ENCODE measurements at regions not wholly inside any gene's neighbourhood (a gene's known extent, or its start where the extent isn't known, plus 50 kb on each side); places are given as distances from the start of the nearest gene placed in this dataset.

DNA sequence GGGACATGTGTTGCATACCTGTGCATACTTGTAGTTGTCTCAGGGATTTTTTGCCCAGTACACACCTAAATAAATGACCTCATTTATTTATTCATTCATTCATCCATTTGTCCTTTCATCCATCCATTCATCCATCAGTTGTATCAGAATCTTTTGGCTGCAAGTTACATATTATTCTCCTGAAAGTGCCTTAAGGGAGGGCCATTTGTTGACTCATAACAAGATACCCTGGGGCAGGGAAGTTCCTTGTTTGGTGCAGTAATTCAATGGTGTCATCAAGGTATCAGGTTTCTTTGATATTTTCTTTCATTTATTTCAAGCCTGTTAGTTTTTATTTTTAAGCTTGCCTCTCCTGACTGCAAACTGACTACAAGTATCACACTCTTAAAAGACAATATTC, 597.9 kb upstream of the TLE4 start:
- TF ChIP-seq, protein P1, sequence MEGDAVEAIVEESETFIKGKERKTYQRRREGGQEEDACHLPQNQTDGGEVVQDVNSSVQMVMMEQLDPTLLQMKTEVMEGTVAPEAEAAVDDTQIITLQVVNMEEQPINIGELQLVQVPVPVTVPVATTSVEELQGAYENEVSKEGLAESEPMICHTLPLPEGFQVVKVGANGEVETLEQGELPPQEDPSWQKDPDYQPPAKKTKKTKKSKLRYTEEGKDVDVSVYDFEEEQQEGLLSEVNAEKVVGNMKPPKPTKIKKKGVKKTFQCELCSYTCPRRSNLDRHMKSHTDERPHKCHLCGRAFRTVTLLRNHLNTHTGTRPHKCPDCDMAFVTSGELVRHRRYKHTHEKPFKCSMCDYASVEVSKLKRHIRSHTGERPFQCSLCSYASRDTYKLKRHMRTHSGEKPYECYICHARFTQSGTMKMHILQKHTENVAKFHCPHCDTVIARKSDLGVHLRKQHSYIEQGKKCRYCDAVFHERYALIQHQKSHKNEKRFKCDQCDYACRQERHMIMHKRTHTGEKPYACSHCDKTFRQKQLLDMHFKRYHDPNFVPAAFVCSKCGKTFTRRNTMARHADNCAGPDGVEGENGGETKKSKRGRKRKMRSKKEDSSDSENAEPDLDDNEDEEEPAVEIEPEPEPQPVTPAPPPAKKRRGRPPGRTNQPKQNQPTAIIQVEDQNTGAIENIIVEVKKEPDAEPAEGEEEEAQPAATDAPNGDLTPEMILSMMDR (IDR thresholded peaks at IDR 0.05) = no peak
- no peak for TF ChIP-seq POLR2A (IDR thresholded peaks at IDR 0.05)

All from uterus (tissue), 2 donors.